C4-2B (cell line): ENCODE measurements at regions not wholly inside any gene's neighbourhood (a gene's known extent, or its start where the extent isn't known, plus 50 kb on each side); places are given as distances from the start of the nearest gene placed in this dataset.

ENCODE experiments used
- CTCF ChIP-seq: fragments of 450-650 bp; conservative IDR thresholded peaks from 2 replicates; pipeline ENCODE4 v1.5.1; 2017; ENCODE audit warnings: mild to moderate bottlenecking
- ZFX ChIP-seq: fragments of 450-650 bp; IDR thresholded peaks from 2 replicates; pipeline ENCODE4 v1.6.1; 2017

- no peak for TF ChIP-seq CTCF
- no peak for TF ChIP-seq ZFX
Measured at GRCh38 chr5:118253225-118254061, 734.9 kb downstream of the DTWD2 start.
